Fibroblast of the conjunctiva (primary cell): ENCODE measurements at regions not wholly inside any gene's neighbourhood (a gene's known extent, or its start where the extent isn't known, plus 50 kb on each side); places are given as distances from the start of the nearest gene placed in this dataset.

ENCODE experiments used
- DNase-seq: peaks from one replicate; pipeline ENCODE4 v3.0.0-alpha.2; 2010; ENCODE audit warnings: low read depth

- DNase-seq = no peak
These were observed 233.7 kb upstream of the RTL1 start for GRCh38 chr14:101137234-101137633.

GRCh38 chr14:101147848-101148247, 244.3 kb upstream of the RTL1 start:
- DNase-seq = no peak

- no peak for DNase-seq
These were observed 246.6 kb upstream of the RTL1 start for GRCh38 chr14:101150039-101150610.

GRCh38 chr14:101151226-101151926, 247.9 kb upstream of the RTL1 start:
- no peak for DNase-seq

GRCh38 chr14:101151927-101152305, 248.4 kb upstream of the RTL1 start:
- DNase-seq = no peak

- no peak for DNase-seq
These were observed 249.3 kb upstream of the RTL1 start for GRCh38 chr14:101152855-101153254.

- DNase-seq = no peak
These were observed 250.2 kb upstream of the RTL1 start for GRCh38 chr14:101153691-101154090.

- DNase-seq = no peak
These were observed 252.1 kb upstream of the RTL1 start for GRCh38 chr14:101155575-101155974.

GRCh38 chr14:101167428-101167827, 263.9 kb upstream of the RTL1 start:
- no peak for DNase-seq

GRCh38 chr14:101169267-101169666, 265.7 kb upstream of the RTL1 start:
- no peak for DNase-seq

GRCh38 chr14:101171650-101172049, 268.1 kb upstream of the RTL1 start:
- no peak for DNase-seq

GRCh38 chr14:101173698-101174521, 270.4 kb upstream of the RTL1 start:
- no peak for DNase-seq

GRCh38 chr14:101174522-101174838, 271.0 kb upstream of the RTL1 start:
- no peak for DNase-seq

- DNase-seq = no peak
These were observed 271.6 kb upstream of the RTL1 start for GRCh38 chr14:101174980-101175606.

- no peak for DNase-seq
These were observed 272.4 kb upstream of the RTL1 start for GRCh38 chr14:101175731-101176534.

- DNase-seq = no peak
These were observed 273.1 kb upstream of the RTL1 start for GRCh38 chr14:101176535-101177205.

- no peak for DNase-seq
These were observed 273.9 kb upstream of the RTL1 start for GRCh38 chr14:101177301-101177971.

- no peak for DNase-seq
These were observed 274.9 kb upstream of the RTL1 start for GRCh38 chr14:101178184-101179072.

- DNase-seq = no peak
These were observed 276.2 kb upstream of the RTL1 start for GRCh38 chr14:101179691-101180211.
